ENCODE measurements at regions not wholly inside any gene's neighbourhood (a gene's known extent, or its start where the extent isn't known, plus 50 kb on each side); places are given as distances from the start of the nearest gene placed in this dataset.

- Mint-ChIP-seq H3K27me3 (peaks cover 10% of the 10 kb centered on the region), H3K4me3 (no peak overlapping the region), H3K9me3 (ENCODE audit: low read depth) (no peaks in the 10 kb centered on the region), H3K4me1 (no peaks in the 10 kb centered on the region), H3K27ac (no peak overlapping the region), H3K36me3 (ENCODE audit: low read depth) (no peaks in the 10 kb centered on the region)
- no peak for ATAC-seq
- POLR2A ChIA-PET: no interaction called here
- DNase-seq: no peak
- intact Hi-C loops (cut with DNase I, micrococcal nuclease): no loop called here
- CTCF ChIA-PET: interaction anchor here (0.7 to 1.3 kb wide), 2 partner anchors 58 to 108 kb away, joined by 4 to 6 read pairs; no protein-coding TSS in a partner anchor
These were observed 180.3 kb upstream of the WWC1 start for GRCh38 chr5:168110870-168111832.

- H3K27ac Mint-ChIP-seq: no peak overlapping the region
- ATAC-seq (peak; percentile 94), DNase-seq (peak; percentile 80)
- ChIA-PET POLR2A (no interaction called here), CTCF (interaction anchor here (0.6 to 1.0 kb wide), 4 partner anchors 39 to 148 kb away, joined by 3 to 11 read pairs (median 4); no protein-coding TSS in a partner anchor)
- H3K36me3 Mint-ChIP-seq (ENCODE audit: low read depth): no peaks in the 10 kb centered on the region
- H3K4me3 Mint-ChIP-seq: no peak overlapping the region
- peaks cover 16% of the 10 kb centered on the region for H3K27me3 Mint-ChIP-seq
- no peaks in the 10 kb centered on the region for H3K9me3 Mint-ChIP-seq (ENCODE audit: low read depth)
- no peaks in the 10 kb centered on the region for H3K4me1 Mint-ChIP-seq
- intact Hi-C loops (cut with DNase I, micrococcal nuclease): loop anchor here (1.0 kb wide), 1 partner anchor 105 kb away; no protein-coding TSS in a partner anchor
These were observed 176.9 kb upstream of the WWC1 start for GRCh38 chr5:168114444-168115017.

- CTCF ChIA-PET: no interaction called here
- DNase-seq (no peak), ATAC-seq (no peak)
- Mint-ChIP-seq H3K36me3 (ENCODE audit: low read depth) (no peaks in the 10 kb centered on the region), H3K4me1 (peaks cover 13% of the 10 kb centered on the region), H3K9me3 (ENCODE audit: low read depth) (no peaks in the 10 kb centered on the region), H3K4me3 (no peak overlapping the region), H3K27ac (no peak overlapping the region), H3K27me3 (peaks cover 10% of the 10 kb centered on the region)
- intact Hi-C loops (cut with DNase I, micrococcal nuclease): no loop called here
- POLR2A ChIA-PET: no interaction called here
These were observed 174.0 kb upstream of the WWC1 start for GRCh38 chr5:168117469-168117868.

GRCh38 chr5:168118042-168118668 lies 173.3 kb upstream of the WWC1 start:
- intact Hi-C loops (cut with DNase I, micrococcal nuclease): no loop called here
- peaks cover 5% of the 10 kb centered on the region for H3K27me3 Mint-ChIP-seq
- no peak for DNase-seq
- no peaks in the 10 kb centered on the region for H3K36me3 Mint-ChIP-seq (ENCODE audit: low read depth)
- CTCF ChIA-PET: no interaction called here
- H3K4me1 Mint-ChIP-seq: peaks cover 13% of the 10 kb centered on the region
- H3K4me3 Mint-ChIP-seq: no peak overlapping the region
- POLR2A ChIA-PET: no interaction called here
- H3K27ac Mint-ChIP-seq: no peak overlapping the region
- no peaks in the 10 kb centered on the region for H3K9me3 Mint-ChIP-seq (ENCODE audit: low read depth)
- ATAC-seq: no peak

GRCh38 chr5:168120401-168121137 lies 170.9 kb upstream of the WWC1 start:
- H3K9me3 Mint-ChIP-seq (ENCODE audit: low read depth): no peaks in the 10 kb centered on the region
- peak overlapping the region; percentile 35 for H3K27ac Mint-ChIP-seq
- POLR2A ChIA-PET: no interaction called here
- CTCF ChIA-PET: interaction anchor here (0.6 kb wide), 1 partner anchor 271 kb away, joined by 3 read pairs; no protein-coding TSS in a partner anchor
- intact Hi-C loops (cut with DNase I, micrococcal nuclease): no loop called here
- no peak overlapping the region for H3K4me3 Mint-ChIP-seq
- no peaks in the 10 kb centered on the region for H3K36me3 Mint-ChIP-seq (ENCODE audit: low read depth)
- H3K27me3 Mint-ChIP-seq: peaks cover 5% of the 10 kb centered on the region
- H3K4me1 Mint-ChIP-seq: peaks cover 28% of the 10 kb centered on the region
- no peak for DNase-seq
- ATAC-seq: peak; percentile 57

GRCh38 chr5:168121138-168121494 lies 170.3 kb upstream of the WWC1 start:
- ChIA-PET POLR2A (no interaction called here), CTCF (no interaction called here)
- no peak overlapping the region for H3K4me3 Mint-ChIP-seq
- H3K4me1 Mint-ChIP-seq: peaks cover 28% of the 10 kb centered on the region
- no peaks in the 10 kb centered on the region for H3K36me3 Mint-ChIP-seq (ENCODE audit: low read depth)
- DNase-seq (no peak), ATAC-seq (no peak)
- no peak overlapping the region for H3K27ac Mint-ChIP-seq
- peaks cover 5% of the 10 kb centered on the region for H3K27me3 Mint-ChIP-seq
- H3K9me3 Mint-ChIP-seq (ENCODE audit: low read depth): no peaks in the 10 kb centered on the region
- intact Hi-C loops (cut with DNase I, micrococcal nuclease): no loop called here

- Mint-ChIP-seq H3K27me3 (peaks cover 2% of the 10 kb centered on the region), H3K9me3 (ENCODE audit: low read depth) (no peaks in the 10 kb centered on the region), H3K4me1 (peaks cover 28% of the 10 kb centered on the region), H3K27ac (peak overlapping the region; percentile 62), H3K4me3 (no peak overlapping the region), H3K36me3 (ENCODE audit: low read depth) (no peaks in the 10 kb centered on the region)
- DNase-seq: no peak
- ATAC-seq: peak; percentile 79
- CTCF ChIA-PET: interaction anchor here (0.8 kb wide), 1 partner anchor 9 kb away, joined by 3 read pairs; no protein-coding TSS in a partner anchor
- intact Hi-C loops (cut with DNase I, micrococcal nuclease): no loop called here
- POLR2A ChIA-PET: no interaction called here
These were observed 167.6 kb upstream of the WWC1 start for GRCh38 chr5:168123631-168124528.

GRCh38 chr5:168125445-168126199 lies 165.8 kb upstream of the WWC1 start:
- no peak for DNase-seq
- H3K27me3 Mint-ChIP-seq: no peaks in the 10 kb centered on the region
- POLR2A ChIA-PET: no interaction called here
- no peaks in the 10 kb centered on the region for H3K9me3 Mint-ChIP-seq (ENCODE audit: low read depth)
- H3K4me3 Mint-ChIP-seq: no peak overlapping the region
- intact Hi-C loops (cut with DNase I, micrococcal nuclease): no loop called here
- CTCF ChIA-PET: interaction anchor here (1.2 kb wide), 1 partner anchor 12 kb away, joined by 3 read pairs; no protein-coding TSS in a partner anchor
- peaks cover 22% of the 10 kb centered on the region for H3K4me1 Mint-ChIP-seq
- no peaks in the 10 kb centered on the region for H3K36me3 Mint-ChIP-seq (ENCODE audit: low read depth)
- ATAC-seq: no peak
- H3K27ac Mint-ChIP-seq: no peak overlapping the region

GRCh38 chr5:168126606-168127005 lies 164.8 kb upstream of the WWC1 start:
- Mint-ChIP-seq H3K27me3 (no peaks in the 10 kb centered on the region), H3K27ac (no peak overlapping the region), H3K4me3 (no peak overlapping the region), H3K4me1 (peaks cover 15% of the 10 kb centered on the region), H3K9me3 (ENCODE audit: low read depth) (no peaks in the 10 kb centered on the region), H3K36me3 (ENCODE audit: low read depth) (no peaks in the 10 kb centered on the region)
- ChIA-PET CTCF (no interaction called here), POLR2A (no interaction called here)
- DNase-seq (no peak), ATAC-seq (no peak)
- intact Hi-C loops (cut with DNase I, micrococcal nuclease): no loop called here

GRCh38 chr5:168128111-168128510 lies 163.3 kb upstream of the WWC1 start:
- DNase-seq: no peak
- intact Hi-C loops (cut with DNase I, micrococcal nuclease): no loop called here
- peaks cover 3% of the 10 kb centered on the region for H3K27me3 Mint-ChIP-seq
- H3K27ac Mint-ChIP-seq: no peak overlapping the region
- ATAC-seq: no peak
- H3K4me3 Mint-ChIP-seq: no peak overlapping the region
- ChIA-PET CTCF (no interaction called here), POLR2A (no interaction called here)
- H3K4me1 Mint-ChIP-seq: peaks cover 15% of the 10 kb centered on the region
- no peaks in the 10 kb centered on the region for H3K9me3 Mint-ChIP-seq (ENCODE audit: low read depth)
- H3K36me3 Mint-ChIP-seq (ENCODE audit: low read depth): no peaks in the 10 kb centered on the region
